GM12878 (cell line): ENCODE measurements at regions not wholly inside any gene's neighbourhood (a gene's known extent, or its start where the extent isn't known, plus 50 kb on each side); places are given as distances from the start of the nearest gene placed in this dataset.

Source experiments
- BHLHE40 ChIP-seq, 2 experiments: fragments of 450-650 bp in 1 of 2; IDR thresholded peaks; 2 replicates each; pipeline ENCODE4 v1.6.1; 2011 to 2017; ENCODE audit warnings: low read depth in 2 of 2, borderline replicate concordance in 1 of 2, improper control_type of control experiment in 1 of 2, low read length in 1 of 2, mild to moderate bottlenecking in 1 of 2
- EZH2 ChIP-seq: IDR thresholded peaks from 2 replicates; pipeline ENCODE4 v1.6.1; 2012; ENCODE audit warnings: low read depth, mild to moderate bottlenecking, control low read depth, inconsistent platforms, low read length, borderline replicate concordance; ENCODE audit not compliant: control insufficient read depth
- NBN ChIP-seq: fragments of 450-650 bp; IDR thresholded peaks from 2 replicates; pipeline ENCODE4 v1.6.1; 2016
- NRF1 ChIP-seq: conservative IDR thresholded peaks from 2 replicates; pipeline ENCODE4 v1.6.1; 2011; ENCODE audit warnings: mild to moderate bottlenecking, low read depth, low read length, improper control_type of control experiment
- POLR2A ChIP-seq: IDR thresholded peaks from 2 replicates; pipeline ENCODE4 v1.6.1; 2011; ENCODE audit warnings: low read depth, mild to moderate bottlenecking, low read length
- RAD21 ChIP-seq: IDR thresholded peaks from 2 replicates; pipeline ENCODE4 v1.6.1; 2011; ENCODE audit warnings: mild to moderate bottlenecking, low read depth, low read length, moderate library complexity; ENCODE audit not compliant: insufficient read depth
- SIN3A ChIP-seq: IDR thresholded peaks from 2 replicates; pipeline ENCODE4 v1.6.1; 2012; ENCODE audit warnings: low read depth, low read length, improper control_type of control experiment
- TARDBP ChIP-seq: IDR thresholded peaks from 2 replicates; pipeline ENCODE4 v1.6.1; 2016; ENCODE audit warnings: borderline replicate concordance
- ZNF274 ChIP-seq: IDR thresholded peaks from one replicate; pipeline ENCODE4 v1.8.0; 2011; ENCODE audit not compliant: insufficient read length, insufficient read depth
- TF ChIP-seq, protein P1 (sequence below): fragments of 450-650 bp; IDR thresholded peaks from 2 replicates; pipeline ENCODE4 v1.6.1; 2016; ENCODE audit warnings: mild to moderate bottlenecking
- TF ChIP-seq, protein P2 (sequence below), 3 experiments: IDR thresholded peaks in 2 of 3; conservative IDR thresholded peaks in 1 of 3; 2 replicates each; pipeline ENCODE4 v1.5.1; 2011; ENCODE audit warnings: low read depth in 3 of 3, low read length in 3 of 3, mild to moderate bottlenecking in 3 of 3, control low read depth in 2 of 3, moderate library complexity in 2 of 3, inconsistent platforms in 1 of 3, mixed read lengths in 1 of 3; ENCODE audit not compliant: control insufficient read depth in 2 of 3, insufficient read depth in 1 of 3; ENCODE audit errors: extremely low read depth in 1 of 3

DNA sequence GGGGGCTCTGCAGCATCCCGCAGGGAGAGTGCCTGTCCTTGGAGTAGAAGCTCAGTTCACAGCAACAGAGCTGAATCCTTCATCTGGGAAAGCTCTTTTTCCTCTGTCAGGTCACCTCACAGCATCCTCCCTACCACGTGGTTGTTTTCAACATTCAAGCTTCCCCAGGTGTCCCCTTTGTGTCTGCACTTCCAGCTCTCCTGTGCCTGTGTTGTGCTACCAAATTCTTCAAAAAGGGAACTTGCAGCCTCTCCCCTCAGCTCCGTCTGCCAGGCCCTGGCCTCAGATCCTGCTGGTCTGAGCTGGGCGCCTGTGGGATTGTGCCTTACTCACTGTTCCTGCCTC, 108.4 kb downstream of the FOXF2 start:
- TF ChIP-seq EZH2 (no peak), TARDBP (no peak), POLR2A (no peak), NRF1 (no peak), NBN (no peak), BHLHE40 (IDR thresholded peaks at IDR 0.05; ENCODE audit: borderline replicate concordance in 1 of 2, low read depth in 2 of 2, low read length in 1 of 2) (no peak), SIN3A (no peak), ZNF274 (no peak), RAD21 (no peak)
- TF ChIP-seq, protein P1, sequence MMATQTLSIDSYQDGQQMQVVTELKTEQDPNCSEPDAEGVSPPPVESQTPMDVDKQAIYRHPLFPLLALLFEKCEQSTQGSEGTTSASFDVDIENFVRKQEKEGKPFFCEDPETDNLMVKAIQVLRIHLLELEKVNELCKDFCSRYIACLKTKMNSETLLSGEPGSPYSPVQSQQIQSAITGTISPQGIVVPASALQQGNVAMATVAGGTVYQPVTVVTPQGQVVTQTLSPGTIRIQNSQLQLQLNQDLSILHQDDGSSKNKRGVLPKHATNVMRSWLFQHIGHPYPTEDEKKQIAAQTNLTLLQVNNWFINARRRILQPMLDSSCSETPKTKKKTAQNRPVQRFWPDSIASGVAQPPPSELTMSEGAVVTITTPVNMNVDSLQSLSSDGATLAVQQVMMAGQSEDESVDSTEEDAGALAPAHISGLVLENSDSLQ, result no peak
- TF ChIP-seq, protein P2, sequence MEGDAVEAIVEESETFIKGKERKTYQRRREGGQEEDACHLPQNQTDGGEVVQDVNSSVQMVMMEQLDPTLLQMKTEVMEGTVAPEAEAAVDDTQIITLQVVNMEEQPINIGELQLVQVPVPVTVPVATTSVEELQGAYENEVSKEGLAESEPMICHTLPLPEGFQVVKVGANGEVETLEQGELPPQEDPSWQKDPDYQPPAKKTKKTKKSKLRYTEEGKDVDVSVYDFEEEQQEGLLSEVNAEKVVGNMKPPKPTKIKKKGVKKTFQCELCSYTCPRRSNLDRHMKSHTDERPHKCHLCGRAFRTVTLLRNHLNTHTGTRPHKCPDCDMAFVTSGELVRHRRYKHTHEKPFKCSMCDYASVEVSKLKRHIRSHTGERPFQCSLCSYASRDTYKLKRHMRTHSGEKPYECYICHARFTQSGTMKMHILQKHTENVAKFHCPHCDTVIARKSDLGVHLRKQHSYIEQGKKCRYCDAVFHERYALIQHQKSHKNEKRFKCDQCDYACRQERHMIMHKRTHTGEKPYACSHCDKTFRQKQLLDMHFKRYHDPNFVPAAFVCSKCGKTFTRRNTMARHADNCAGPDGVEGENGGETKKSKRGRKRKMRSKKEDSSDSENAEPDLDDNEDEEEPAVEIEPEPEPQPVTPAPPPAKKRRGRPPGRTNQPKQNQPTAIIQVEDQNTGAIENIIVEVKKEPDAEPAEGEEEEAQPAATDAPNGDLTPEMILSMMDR (IDR thresholded peaks at IDR 0.05 in 2 of 3, conservative IDR thresholded peaks at IDR 0.05 in 1 of 3; ENCODE audit: control insufficient read depth in 2 of 3, extremely low read depth in 1 of 3, insufficient read depth in 1 of 3, low read depth in 3 of 3, low read length in 3 of 3), result no peak
